ENCODE measurements at regions not wholly inside any gene's neighbourhood (a gene's known extent, or its start where the extent isn't known, plus 50 kb on each side); places are given as distances from the start of the nearest gene placed in this dataset.

DNA sequence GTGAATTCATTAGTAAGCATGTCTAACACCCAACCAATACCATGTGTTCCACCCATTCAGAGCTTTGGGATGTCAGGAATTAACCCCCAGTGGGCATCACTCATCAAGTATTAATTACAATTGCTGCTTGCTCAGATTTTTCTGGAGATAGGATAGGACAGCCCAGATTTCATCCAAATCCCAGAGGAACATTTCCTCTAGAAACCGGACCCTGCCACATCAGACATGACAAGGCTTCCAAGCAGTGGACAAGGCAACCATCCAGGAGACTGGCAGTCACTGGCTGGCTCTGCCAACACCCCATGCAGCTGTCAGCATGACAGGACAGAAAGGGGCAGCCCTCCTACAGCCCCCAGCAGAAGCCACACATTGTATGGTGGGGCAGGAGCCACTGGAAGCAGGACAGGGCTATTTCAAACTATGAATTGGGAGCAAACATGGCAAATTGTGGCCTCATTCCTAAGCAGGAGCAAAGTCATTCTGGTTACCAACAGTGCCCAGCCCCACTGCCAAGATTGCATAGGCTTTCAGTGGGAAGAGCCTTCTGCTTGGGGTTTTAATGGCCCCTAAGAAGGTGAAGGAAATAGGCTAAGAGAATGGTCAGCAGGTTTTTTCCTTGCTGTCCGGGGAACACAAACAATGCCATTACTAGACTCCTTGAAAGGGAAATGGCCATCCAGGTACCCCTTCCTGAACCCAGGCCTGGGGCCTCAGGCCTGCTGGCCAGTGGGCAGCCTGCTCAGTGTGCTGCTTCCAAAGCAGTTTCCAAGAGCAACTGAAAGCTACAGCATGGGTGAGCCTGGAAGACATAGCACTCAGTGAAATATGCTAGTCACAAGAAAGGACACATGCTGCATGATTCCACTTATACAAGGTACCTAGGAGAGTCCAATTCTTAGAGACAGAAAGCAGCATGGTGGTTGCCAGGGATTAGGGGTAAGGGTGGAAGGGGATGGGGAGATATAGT lies 294.7 kb upstream of the SLC30A5 start:
- POLR2A ChIA-PET = interaction anchor here (0.6 kb wide), 1 partner anchor 224 kb away, joined by 3 read pairs; no protein-coding TSS in a partner anchor
- Histone ChIP-seq H3K4me3 (no peak overlapping the region), H3K9me1 (ENCODE audit: control insufficient read depth, insufficient read depth, low read length) (no peaks in the 10 kb centered on the region), H3K79me2 (ENCODE audit: control insufficient read depth, insufficient read depth, low read length) (no peaks in the 10 kb centered on the region), H3K4me1 (replicated peaks in 1 of 2; ENCODE audit: control insufficient read depth in 2 of 2, insufficient read depth in 2 of 2, low read length in 2 of 2) (no peaks in the 10 kb centered on the region), H3K27ac (ENCODE audit: extremely low read depth, low read depth, low read length) (no peak overlapping the region), H3K9ac (ENCODE audit: insufficient read depth in 1 of 2, low read depth in 2 of 2, low read length in 2 of 2) (no peak overlapping the region), H3K36me3 (ENCODE audit: control insufficient read depth, insufficient read depth, low read length) (no peaks in the 10 kb centered on the region), H4K20me1 (replicated peaks; ENCODE audit: control insufficient read depth, insufficient read depth, low read length) (no peaks in the 10 kb centered on the region), H3K27me3 (ENCODE audit: control insufficient read depth in 2 of 2, insufficient read depth in 2 of 2, low read length in 2 of 2) (peaks cover 0 to 19% of the 10 kb centered on the region in 2 experiments; a peak in 3 of 5 replicates), H2AFZ (ENCODE audit: low read depth, low read length) (no peak overlapping the region), H3K4me2 (ENCODE audit: insufficient read depth, low read length) (no peak overlapping the region), H3K9me3 (replicated peaks; ENCODE audit: control insufficient read depth, insufficient read depth, low read depth, low read length) (no peaks in the 10 kb centered on the region)
- intact Hi-C loops (cut with micrococcal nuclease) (no loop called here), in situ Hi-C loops (cut with MboI) (no loop called here)
- TF ChIP-seq, protein P1, sequence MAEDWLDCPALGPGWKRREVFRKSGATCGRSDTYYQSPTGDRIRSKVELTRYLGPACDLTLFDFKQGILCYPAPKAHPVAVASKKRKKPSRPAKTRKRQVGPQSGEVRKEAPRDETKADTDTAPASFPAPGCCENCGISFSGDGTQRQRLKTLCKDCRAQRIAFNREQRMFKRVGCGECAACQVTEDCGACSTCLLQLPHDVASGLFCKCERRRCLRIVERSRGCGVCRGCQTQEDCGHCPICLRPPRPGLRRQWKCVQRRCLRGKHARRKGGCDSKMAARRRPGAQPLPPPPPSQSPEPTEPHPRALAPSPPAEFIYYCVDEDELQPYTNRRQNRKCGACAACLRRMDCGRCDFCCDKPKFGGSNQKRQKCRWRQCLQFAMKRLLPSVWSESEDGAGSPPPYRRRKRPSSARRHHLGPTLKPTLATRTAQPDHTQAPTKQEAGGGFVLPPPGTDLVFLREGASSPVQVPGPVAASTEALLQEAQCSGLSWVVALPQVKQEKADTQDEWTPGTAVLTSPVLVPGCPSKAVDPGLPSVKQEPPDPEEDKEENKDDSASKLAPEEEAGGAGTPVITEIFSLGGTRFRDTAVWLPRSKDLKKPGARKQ (CRISPR knock-in tag; IDR thresholded peaks at IDR 0.05) = no peak
- TF ChIP-seq SLC30A9 (CRISPR knock-in tag; IDR thresholded peaks at IDR 0.05) = no peak
- TF ChIP-seq, protein P2, sequence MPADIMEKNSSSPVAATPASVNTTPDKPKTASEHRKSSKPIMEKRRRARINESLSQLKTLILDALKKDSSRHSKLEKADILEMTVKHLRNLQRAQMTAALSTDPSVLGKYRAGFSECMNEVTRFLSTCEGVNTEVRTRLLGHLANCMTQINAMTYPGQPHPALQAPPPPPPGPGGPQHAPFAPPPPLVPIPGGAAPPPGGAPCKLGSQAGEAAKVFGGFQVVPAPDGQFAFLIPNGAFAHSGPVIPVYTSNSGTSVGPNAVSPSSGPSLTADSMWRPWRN (IDR thresholded peaks at IDR 0.05; ENCODE audit: low read depth) = no peak
- no peak for TF ChIP-seq TOE1 (IDR thresholded peaks at IDR 0.05; ENCODE audit: borderline replicate concordance)
- TF ChIP-seq TOE1 (CRISPR knock-in tag; IDR thresholded peaks at IDR 0.05; ENCODE audit: borderline replicate concordance, low read depth) = no peak
- FAIRE-seq = no peak
- WGBS (ENCODE audit: insufficient coverage, low coverage, missing lambda C conversion rate) = 4% methylated on average over 2 of the region's 2 CpGs
- BruUV-seq (replicated peaks) = no TSS peak
- ATAC-seq = no peak
- DNase-seq (ENCODE audit: extremely low read depth in 1 of 4, low spot score in 3 of 4) = no peak
- CTCF ChIA-PET (ENCODE audit: low intra/inter-chr PET ratio) = no interaction called here

Measured in K562 (cell line).